HG03520 (cell line): ENCODE measurements at regions not wholly inside any gene's neighbourhood (a gene's known extent, or its start where the extent isn't known, plus 50 kb on each side); places are given as distances from the start of the nearest gene placed in this dataset.
"Not testable (repeated sequence)": the region's sequence is repeated elsewhere in the genome, so short reads cannot be mapped to it uniquely, and the experiment has no call there.

Source experiments
- ATAC-seq: cut with Tn5 transposase; IDR thresholded peaks from one replicate; pipeline ENCODE4 v1.9.1; 2021; ENCODE audit warnings: mild to moderate bottlenecking, moderate library complexity; ENCODE audit not compliant: unreplicated experiment

GRCh38 chr5:113652161-113652560 lies 138.7 kb downstream of the YTHDC2 start:
- no peak for ATAC-seq

DNA sequence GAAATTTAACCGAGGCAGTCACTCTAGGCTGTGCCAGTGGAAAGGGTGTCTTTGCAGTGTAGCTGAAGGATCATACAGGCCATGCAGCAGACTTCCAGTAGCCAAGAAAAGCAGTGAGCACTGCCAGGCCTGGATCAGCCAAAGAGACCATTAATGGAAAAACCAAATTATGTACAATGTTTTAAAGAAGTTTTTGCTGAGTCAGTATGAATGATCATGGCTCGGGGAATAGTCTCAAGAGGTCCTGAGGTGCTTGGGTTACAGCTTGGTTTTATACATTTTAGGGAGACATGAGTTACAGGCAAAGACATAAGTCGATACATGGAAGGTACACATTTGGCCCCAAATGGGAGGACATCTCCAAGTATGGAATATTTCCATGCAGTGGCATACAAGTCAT lies 141.3 kb downstream of the YTHDC2 start:
- no peak for ATAC-seq

DNA sequence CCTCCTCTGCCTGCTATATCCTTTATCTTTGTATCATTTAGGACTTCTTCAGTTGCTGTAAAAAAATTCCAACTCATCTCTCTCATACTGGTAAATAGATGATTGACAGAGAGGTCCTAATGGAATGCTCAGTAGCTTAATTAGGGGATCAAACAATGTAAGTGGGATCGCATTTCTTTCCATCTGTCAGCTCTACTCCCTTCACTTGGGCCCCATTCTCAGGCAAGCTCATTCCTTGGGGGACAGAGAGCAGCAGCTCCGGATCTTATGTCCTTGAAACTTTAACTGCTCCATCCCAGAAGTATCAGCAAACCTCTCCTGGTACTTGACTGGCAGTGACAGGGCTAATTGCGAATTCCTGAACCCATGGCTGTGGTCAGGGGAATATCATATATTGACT lies 146.7 kb downstream of the YTHDC2 start:
- no peak for ATAC-seq

- ATAC-seq: no peak
Measured at GRCh38 chr5:113660706-113661250, 147.3 kb downstream of the YTHDC2 start.

- no peak for ATAC-seq
Measured at GRCh38 chr5:113663879-113664541, 150.5 kb downstream of the YTHDC2 start.

- no peak for ATAC-seq
Measured at GRCh38 chr5:113673041-113673440, 159.5 kb downstream of the YTHDC2 start.

DNA sequence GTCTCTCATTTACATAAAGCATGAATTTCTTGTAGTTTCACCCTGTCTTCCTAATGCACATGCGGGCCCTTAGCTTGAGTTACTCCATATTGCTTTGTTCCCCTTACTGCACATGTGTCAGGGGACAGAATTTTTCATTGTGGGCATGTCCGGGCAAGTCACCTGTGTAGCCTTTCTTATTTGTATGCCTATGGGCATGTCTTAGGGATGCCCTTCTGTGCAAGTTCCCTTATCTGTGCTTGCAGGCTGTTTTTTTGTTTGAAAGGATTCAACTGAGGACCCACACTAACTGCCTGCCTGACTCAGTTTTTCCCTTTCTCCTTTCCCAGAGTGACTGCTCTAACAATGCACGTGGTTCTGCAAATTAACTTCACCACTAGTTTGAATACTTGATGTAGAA lies 161.7 kb downstream of the YTHDC2 start:
- ATAC-seq: no peak

DNA sequence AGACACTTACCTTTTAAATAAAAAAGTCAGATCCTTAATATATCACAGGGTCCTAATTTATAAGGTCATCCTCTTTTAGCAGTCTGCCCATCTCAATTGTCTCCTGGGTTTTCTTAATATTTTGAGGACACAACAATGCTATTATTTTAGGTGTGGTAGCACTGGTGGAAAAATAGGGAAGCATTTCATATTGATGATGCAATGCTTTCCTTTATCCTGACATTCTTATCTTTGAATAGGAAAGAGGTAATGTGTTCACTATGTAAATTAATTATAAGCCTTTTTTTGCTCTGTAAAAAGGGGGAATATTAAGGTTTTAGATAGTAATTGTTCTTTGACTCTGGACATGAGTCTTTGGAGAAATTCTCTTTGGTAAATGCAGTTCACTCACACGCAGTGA lies 164.7 kb downstream of the YTHDC2 start:
- no peak for ATAC-seq

DNA sequence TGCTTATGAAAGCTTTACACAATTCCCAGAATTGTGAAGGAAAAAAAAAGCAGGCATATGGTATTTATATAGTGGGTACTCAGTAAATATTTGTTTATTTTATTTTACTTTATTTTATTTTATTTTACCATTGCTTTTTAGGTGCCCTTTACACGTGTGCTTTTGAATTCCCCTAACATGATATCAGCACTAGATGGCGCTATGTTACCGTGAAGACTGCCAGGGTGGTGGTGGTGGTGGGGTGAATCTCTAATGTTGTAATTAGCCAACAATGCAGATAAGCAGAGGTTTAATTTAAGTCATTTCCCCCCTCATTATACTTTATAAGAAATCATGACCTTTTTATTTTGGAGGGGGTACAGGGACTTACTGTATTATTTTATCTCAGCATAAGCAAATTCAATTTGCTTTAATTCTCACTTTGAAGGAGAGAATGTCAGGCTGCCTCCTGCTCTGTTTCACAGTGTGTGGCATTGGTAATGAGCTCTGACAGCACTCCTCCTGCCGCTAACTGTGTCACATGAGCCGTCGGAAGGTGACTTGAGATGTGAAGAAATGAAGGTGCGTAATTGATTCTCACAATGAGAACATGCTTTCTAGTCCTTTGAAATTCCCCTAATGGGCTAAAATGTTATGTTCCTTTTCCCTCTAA lies 165.6 kb downstream of the YTHDC2 start:
- peak; percentile 72 for ATAC-seq

GRCh38 chr5:113680534-113680933 lies 167.0 kb downstream of the YTHDC2 start:
- ATAC-seq: no peak

- ATAC-seq: no peak
Measured at GRCh38 chr5:113682497-113683136, 169.1 kb downstream of the YTHDC2 start.

- ATAC-seq: no peak
Measured at GRCh38 chr5:113683211-113683610, 169.7 kb downstream of the YTHDC2 start.

GRCh38 chr5:113686599-113686998 lies 173.1 kb downstream of the YTHDC2 start:
- ATAC-seq: no peak

DNA sequence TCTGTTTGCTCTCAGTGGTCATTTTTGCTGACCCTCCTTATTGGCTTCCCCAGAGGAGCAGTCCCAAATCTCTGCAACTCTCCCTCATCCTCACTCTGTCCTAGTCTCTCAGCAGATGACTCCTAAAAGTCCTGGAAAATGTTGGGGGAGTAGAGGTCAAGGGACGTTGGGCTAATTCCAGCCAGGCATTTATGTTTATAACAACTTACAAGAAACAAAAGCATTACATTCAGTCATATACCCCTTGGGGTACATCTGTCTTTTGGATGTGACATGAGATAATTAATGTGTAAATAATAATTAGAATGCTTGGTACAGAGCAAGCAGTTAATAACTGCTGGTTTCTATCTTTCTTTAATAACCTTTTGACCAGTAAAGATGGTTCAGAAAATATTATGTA lies 176.2 kb downstream of the YTHDC2 start:
- ATAC-seq: no peak

GRCh38 chr5:113692466-113692865 lies 179.0 kb downstream of the YTHDC2 start:
- ATAC-seq: no peak

DNA sequence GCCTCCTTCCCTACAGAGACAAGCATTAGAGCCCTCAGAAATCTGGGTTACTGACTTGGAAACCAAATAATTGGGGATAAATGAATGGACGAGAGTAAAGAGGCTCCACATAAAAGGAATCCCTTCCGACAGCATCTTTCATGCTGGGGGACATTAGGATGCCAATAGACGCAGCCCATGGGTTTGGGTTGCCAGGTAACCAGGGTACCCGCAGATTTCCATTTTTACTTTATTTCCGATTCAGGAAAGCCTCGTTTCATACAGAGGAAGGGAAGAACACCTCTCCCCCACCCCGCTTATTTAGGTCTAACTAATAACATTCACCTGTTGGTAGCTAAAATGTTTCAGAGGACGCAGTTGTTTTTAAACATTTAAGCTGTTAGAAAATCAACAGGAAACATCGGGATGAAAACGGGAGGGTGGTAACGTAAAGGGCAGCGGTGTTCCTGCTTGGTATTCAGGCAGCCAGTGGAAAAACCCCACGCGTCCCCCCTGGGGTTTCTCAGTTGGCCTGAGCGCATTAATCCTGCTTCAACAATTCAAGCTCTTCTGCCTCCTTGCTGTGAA lies 179.5 kb downstream of the YTHDC2 start:
- no peak for ATAC-seq

DNA sequence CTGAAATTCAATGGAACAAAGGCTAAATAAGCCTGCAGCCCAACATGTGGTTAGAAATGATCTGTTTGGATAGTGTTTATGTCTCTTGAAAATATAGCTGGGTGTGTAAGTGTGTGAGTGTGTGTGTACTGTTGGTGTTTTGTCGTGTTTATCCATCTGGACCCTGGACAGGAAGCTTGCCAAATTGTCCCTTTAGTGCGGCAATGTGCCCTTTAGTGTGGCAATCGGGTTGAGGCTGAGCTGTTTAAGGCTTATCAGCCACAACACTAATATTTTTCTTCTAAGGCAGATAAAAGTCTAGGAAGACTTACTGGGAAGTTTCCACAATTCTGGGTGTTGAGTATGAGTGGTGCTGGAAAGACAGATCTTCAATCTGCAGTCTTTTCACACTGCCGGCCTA lies 180.2 kb downstream of the YTHDC2 start:
- ATAC-seq: no peak

GRCh38 chr5:113694576-113694975 lies 181.1 kb downstream of the YTHDC2 start:
- ATAC-seq: no peak

GRCh38 chr5:113703266-113703665 lies 189.8 kb downstream of the YTHDC2 start:
- ATAC-seq: no peak

- ATAC-seq: no peak
Measured at GRCh38 chr5:113705657-113706056, 192.2 kb downstream of the YTHDC2 start.

DNA sequence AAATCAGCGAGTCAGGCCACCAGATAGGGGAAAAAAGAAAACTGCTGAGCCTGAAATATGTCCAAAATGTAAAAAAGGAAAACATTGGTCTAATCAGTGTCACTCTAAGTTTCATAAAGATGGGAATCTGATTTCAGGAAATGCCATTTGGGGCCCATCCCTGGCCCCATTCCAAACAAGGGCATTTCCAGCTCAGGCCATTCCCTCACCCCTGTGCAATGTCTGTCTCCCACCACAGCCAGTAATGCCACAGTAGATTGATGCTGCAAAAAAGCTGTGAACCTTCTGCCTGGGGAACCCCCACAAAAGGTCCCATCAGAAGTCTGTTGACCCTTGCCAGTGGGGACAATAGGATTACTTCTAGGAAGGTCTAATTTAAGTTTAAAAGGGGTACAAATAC lies 199.6 kb downstream of the YTHDC2 start:
- no peak for ATAC-seq

DNA sequence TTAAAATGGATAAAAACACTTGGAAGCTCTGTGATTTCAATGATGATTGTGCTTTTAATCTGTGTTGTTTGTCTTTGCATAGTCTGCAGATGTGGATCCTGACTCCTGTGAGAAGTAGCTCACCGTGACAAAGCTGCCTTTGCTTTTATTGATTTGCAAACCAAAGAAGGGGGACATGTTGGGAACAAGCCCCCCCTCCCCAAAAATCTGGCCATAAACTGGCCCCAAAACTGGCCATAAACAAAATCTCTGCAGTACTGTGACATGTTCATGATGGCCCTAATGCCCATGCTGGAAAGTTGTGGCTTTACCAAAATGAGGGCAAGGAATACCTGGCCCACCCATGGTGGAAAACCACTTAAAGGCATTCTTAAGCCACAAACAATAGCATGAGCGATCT lies 202.4 kb downstream of the YTHDC2 start:
- ATAC-seq: not testable (repeated sequence)
